GM18907 (cell line): ENCODE measurements at regions not wholly inside any gene's neighbourhood (a gene's known extent, or its start where the extent isn't known, plus 50 kb on each side); places are given as distances from the start of the nearest gene placed in this dataset.
A peak's percentile ranks its signal among the peaks of the same experiment; 100 is the strongest.
"Not testable (repeated sequence)": the region's sequence is repeated elsewhere in the genome, so short reads cannot be mapped to it uniquely, and the experiment has no call there.

Source experiments
- ATAC-seq: cut with Tn5 transposase; IDR thresholded peaks from one replicate; pipeline ENCODE4 v1.9.1; 2021; ENCODE audit warnings: mild to moderate bottlenecking, moderate library complexity; ENCODE audit not compliant: unreplicated experiment

- ATAC-seq: no peak
Observed at GRCh38 chr9:82115900-82116299, 127.3 kb downstream of the SPATA31D1 start.

- ATAC-seq: no peak
Observed at GRCh38 chr9:82116556-82116955, 128.0 kb downstream of the SPATA31D1 start.

DNA sequence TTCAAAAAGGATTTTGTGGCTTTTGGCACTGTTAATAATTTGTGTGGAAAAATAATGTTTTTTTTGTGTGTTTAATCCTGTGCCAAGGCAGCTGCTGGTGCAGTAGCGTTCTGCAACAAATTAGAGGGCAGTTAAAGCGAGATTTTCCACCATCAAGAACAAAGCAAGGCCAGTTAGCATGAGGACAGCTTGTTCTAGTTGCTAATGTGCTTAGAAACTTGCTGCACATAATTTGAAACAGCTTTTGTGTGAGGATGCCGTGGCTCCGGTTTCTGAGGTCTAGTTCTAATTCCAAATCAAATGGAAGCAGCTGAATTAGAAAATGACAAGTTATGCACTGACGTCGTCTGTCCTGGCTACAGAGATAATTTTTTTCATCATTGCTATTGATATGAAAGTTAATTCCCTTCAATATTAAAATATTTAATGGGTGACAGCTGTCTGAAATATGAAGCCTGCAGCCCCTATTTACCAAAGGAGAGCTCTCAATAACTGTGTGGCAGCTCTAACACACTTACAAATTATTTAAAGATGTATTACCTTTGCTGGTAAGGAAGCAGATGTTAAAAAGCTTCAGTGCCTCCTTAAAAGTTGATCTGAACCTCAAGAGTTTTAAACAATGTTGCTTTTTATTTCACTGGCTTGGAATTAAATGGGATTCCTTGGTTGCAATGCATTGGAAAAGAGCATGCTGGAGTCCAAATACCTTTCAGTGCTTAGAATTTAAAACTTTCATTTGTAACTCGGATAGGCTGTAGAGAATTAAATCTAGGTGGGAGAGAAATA is 128.6 kb downstream of the SPATA31D1 start:
- ATAC-seq: no peak

DNA sequence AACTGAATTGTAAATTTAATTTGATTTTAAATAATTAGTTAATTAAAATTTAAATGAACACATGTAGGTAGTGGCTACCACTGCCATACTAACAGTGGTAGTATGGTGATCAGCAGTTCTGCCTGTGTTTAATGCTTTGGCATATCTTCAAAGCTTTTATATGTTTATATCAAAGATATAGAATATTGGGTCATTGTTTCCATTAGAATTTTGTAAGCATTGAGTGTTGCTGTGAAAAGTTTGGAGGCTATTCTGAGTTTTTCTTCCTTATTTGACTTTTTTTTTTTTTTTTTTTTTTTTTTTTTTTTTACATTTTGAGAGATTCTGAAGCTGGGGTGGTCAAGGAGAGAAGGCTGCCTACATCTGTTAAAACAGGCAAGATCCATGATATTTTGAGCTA is 134.2 kb downstream of the SPATA31D1 start:
- ATAC-seq: no peak

GRCh38 chr9:82124090-82124489 is 135.5 kb downstream of the SPATA31D1 start:
- ATAC-seq: no peak

DNA sequence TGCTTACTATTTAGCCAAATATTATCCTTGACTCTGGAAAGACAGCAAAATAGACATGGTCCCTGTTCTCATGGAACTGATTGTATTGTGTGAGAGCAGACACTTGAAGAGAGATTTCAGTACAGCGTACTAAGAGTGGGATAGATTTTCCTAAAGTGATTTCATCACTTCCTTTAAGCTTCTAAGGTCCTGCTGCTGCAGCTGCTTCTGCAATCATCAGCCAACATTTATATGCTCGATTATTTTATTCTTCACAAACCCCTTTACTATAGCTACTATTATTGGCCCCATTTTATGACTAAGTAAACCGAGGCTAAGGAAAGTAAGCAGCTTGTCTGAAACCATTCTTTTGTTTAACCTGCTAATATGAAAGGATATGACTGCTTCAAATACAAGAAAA is 137.7 kb downstream of the SPATA31D1 start:
- ATAC-seq: no peak

DNA sequence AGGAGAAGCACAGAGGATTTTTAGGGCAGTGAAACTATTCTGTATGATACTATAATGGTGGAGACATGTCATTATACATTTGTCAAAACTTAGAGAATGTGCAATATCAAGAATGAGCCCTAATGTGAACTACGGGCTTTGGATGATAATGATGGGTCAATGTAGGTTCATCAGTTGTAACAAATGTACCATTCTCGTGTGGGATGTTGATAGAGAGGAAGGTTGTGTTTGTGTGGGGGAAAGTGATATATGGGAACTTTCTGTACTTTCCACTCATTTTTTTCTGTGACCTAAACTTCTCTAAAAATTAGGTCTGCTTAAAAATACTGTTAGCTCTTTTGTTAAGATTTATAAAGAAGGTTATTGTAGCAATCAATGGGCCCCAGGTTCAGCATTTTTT is 138.9 kb downstream of the SPATA31D1 start:
- ATAC-seq: peak; percentile 34

DNA sequence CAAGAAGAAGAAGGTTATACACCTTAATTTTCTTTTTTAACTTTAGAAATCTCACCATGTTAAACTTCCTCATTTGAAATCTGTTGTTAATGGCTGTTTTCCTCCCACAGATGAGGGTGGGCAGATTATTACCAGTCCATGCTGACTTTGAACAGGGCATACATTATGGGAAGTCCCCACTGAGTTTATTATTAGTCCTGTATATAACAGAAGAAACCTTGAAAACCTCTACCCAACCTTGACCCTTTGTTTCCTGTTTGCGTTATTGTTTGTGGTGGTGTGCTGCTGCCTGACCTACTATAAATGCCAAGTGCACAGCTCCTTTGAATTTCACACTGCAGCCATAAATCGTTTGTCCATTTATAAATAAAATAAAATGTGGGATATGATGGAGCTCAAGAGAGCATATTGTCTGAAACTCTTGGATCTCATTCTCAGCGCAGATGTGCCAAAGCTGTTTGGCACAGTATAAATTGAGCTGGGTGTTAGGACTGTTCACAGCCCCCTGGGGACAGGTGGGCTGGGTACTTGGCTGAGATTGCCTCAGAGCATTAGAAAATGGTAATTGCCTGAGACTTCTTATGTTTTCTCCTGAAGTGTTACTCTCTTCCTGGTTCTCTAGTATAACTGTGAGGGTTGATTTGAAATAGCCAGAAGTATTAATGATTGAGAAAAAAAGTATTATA is 139.6 kb downstream of the SPATA31D1 start:
- peak; percentile 97 for ATAC-seq

DNA sequence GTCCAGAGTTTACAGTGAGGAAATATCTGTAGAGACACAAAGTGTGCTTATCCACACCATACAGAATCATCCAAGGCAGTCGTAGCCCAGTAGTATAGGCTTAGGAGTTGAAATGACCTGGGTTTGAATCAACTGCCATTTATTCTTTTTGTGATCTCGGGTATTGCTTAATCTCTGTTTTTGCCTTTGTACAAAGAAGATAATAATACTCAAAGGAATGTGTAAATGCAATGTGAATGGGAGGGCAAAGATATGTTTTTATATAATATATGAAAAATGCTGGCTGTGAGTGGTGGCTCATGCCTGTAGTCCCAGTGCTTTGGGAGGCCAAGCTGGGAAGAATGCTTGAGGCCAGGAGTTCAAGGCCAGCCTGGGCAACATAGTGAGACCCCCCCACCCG is 141.1 kb downstream of the SPATA31D1 start:
- no peak for ATAC-seq

GRCh38 chr9:82130331-82131042 is 141.9 kb downstream of the SPATA31D1 start:
- ATAC-seq: no peak

DNA sequence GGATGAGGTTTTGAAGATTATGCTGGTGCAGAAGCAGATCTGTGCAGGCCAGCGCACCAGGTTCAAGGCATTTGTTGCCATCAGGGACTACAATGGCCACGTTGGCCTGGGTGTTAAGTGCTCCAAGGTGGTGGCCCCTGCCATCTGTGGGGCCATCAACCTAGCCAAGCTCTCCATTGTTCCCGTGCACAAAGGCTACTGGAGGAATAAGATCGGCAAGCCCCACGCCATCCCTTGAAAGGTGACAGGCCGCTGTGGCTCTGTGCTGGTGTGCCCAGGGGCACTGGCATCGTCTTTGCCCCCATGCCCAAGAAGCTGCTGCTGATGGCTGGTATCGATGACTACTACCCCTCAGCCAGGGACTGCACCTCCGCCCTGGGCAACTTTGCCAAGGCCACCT is 142.5 kb downstream of the SPATA31D1 start:
- no peak for ATAC-seq

GRCh38 chr9:82132024-82132423 is 143.5 kb downstream of the SPATA31D1 start:
- no peak for ATAC-seq

GRCh38 chr9:82134010-82134409 is 145.4 kb downstream of the SPATA31D1 start:
- no peak for ATAC-seq

DNA sequence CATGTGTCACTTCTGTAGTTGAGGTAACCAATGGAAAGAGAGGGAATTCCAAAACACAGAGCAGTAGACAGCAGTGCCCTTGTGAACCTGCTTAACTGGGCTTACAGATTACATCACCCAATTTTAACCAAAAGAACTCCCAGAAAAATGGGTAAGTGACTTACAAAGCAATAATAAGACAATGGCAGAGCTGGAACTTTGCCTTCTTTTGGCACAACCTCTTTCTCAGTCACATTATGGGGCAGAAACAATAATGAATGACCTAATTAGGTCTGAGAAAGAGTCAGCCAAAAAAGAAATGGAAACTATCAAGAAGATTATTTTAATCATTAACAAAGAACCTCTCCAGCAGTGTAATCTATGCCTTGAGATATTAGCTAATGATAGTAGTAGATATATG is 146.5 kb downstream of the SPATA31D1 start:
- ATAC-seq: no peak

DNA sequence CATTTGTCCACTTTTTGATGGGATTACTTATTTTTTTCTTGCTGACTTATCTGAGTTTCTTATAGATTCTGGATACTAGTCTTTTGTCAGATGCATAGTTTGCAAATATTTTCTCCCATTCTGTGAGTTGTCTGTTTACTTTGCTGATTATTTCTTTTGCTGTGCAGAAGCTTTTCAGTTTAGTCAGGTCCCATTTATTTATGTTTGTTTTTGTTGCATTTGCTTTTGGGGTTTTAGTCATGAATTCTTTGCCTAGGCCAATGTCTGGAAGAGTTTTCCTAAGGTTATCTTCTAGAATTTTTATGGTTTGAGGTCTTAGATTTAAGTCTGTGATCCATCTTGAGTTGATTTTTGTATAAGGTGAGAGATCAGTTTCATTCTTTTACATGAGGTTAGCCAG is 149.5 kb downstream of the SPATA31D1 start:
- not testable (repeated sequence) for ATAC-seq

DNA sequence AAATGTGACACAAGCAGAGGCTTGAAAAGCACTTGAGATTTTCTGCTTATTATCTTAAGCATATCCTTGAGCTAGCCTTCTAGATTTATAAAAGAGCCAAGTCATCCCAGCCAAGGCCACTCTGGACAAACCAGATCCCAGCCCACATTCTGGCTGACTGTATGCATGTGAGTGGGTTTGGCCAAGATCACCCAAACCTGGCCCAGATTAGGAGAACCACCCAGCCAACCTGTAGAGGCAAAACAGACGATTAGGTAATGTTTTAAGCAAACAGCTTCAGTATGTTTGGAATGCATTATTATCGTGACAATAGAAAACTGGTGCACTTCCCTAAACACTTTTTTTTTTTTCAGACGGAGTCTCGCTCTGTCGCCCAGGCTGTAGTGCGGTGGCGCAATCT is 151.9 kb downstream of the SPATA31D1 start:
- no peak for ATAC-seq

DNA sequence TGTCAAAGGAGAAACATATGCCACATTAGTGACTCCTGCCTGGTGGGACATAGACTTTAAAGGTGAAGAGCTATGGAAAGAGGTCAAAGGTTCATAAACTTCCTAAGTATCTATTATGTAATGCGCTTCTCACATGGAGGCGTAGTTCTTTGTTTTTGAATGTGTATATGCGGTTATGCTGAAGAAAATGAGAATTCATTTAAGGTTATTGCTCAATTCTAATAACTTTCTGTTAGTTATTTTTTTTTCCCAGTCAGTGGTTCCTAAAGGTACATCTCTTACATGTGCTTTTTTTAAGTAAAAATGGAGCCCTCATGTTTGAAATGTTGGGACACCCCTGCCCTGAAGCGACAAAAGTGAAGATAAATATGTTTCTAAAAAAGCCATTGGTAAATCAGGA is 156.2 kb downstream of the SPATA31D1 start:
- ATAC-seq: no peak

DNA sequence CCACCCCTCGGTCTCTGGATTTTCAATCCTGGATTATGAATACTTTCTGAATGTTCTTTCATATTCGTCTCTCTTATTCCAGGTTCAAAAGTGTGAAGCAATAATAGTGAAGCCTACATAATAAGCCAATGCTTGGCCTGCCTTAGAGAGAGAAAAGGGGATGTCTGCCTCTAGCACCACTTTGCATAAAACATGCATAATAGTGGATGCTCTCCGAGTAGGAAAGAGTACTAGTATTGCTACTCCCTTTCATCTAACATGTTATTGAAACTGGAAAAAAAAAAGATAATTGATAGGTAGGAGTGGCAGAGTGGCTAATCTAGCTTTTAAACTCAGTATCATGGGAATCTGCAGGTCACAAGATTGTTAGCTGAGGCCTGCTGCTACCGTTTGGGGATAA is 158.1 kb downstream of the SPATA31D1 start:
- no peak for ATAC-seq

DNA sequence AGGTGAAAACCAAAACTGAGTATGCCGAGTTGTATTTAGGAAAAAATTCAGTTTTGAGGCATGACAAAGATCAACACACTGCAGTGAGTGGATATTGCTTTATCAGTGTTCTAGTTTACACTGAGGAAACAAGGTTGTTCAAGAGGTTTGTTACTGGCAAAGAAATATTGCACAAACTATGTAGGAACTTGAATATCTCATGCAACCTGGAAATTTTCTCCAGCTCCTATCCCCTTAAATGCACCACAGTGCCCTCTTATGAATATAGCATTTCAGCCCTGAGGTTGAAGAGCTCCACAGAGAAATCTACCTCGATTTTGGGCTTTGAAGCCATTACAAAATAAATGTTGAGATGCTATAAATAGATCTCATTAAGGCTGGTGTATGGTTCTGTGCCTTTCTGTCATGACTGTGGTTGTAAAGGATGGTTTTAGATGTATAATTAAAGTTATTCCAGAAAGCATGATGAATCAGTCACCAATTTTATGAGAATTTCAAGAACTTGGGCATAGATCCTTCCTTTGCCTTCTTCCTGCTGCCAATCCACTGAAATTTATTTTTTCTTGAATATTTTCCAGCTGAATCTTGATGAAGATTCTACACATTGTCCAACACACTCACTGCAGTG is 159.3 kb downstream of the SPATA31D1 start:
- no peak for ATAC-seq

DNA sequence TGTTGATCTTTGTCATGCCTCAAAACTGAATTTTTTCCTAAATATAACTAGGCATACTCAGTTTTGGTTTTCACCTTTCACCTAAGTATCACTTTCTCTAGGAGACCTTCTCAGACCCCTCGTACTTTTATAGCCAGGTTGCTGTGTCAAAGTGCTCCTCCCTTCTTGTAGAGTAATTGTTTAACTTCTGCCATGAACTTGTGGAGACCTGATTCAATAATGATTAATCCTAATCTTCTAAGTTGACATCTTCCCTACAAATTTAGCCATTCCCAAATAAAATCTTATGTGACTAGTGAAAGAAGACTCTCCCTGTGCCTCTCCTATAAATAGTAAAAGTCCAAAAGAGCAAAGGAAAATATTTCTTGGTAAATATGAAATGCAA is 159.8 kb downstream of the SPATA31D1 start:
- no peak for ATAC-seq

GRCh38 chr9:82148901-82149461 is 160.4 kb downstream of the SPATA31D1 start:
- ATAC-seq: no peak
